Upper lobe of left lung (tissue), 4 donors: ENCODE measurements at regions not wholly inside any gene's neighbourhood (a gene's known extent, or its start where the extent isn't known, plus 50 kb on each side); places are given as distances from the start of the nearest gene placed in this dataset.
"Not testable (repeated sequence)": the region's sequence is repeated elsewhere in the genome, so short reads cannot be mapped to it uniquely, and the experiment has no call there.

Source experiments
- POLR2A ChIP-seq, 4 donors: fragments of 450-650 bp; IDR thresholded peaks; one replicate each; pipeline ENCODE4 v1.5.1; 2016 to 2017; ENCODE audit warnings: antibody characterized with exemption in 4 of 4, mild to moderate bottlenecking in 2 of 4
- POLR2AphosphoS5 ChIP-seq, 2 donors: sonication (generic); formaldehyde crosslinking; IDR thresholded peaks; one replicate each; pipeline ENCODE4 v1.5.1; 2017; ENCODE audit warnings: antibody characterized with exemption in 2 of 2
- TF ChIP-seq, protein P1 (sequence below), 6 experiments: fragments of 450-650 bp in 4 of 6; fragments of 200-600 bp in 2 of 6; sonication (generic) in 2 of 6; IDR thresholded peaks; one replicate each; pipeline ENCODE4 v1.5.1; 2016 to 2019; ENCODE audit warnings: antibody characterized with exemption in 6 of 6

- TF ChIP-seq, protein P1, sequence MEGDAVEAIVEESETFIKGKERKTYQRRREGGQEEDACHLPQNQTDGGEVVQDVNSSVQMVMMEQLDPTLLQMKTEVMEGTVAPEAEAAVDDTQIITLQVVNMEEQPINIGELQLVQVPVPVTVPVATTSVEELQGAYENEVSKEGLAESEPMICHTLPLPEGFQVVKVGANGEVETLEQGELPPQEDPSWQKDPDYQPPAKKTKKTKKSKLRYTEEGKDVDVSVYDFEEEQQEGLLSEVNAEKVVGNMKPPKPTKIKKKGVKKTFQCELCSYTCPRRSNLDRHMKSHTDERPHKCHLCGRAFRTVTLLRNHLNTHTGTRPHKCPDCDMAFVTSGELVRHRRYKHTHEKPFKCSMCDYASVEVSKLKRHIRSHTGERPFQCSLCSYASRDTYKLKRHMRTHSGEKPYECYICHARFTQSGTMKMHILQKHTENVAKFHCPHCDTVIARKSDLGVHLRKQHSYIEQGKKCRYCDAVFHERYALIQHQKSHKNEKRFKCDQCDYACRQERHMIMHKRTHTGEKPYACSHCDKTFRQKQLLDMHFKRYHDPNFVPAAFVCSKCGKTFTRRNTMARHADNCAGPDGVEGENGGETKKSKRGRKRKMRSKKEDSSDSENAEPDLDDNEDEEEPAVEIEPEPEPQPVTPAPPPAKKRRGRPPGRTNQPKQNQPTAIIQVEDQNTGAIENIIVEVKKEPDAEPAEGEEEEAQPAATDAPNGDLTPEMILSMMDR (IDR thresholded peaks at IDR 0.05): not testable (repeated sequence)
- not testable (repeated sequence) for TF ChIP-seq POLR2A, POLR2AphosphoS5 (IDR thresholded peaks at IDR 0.05)
Observed at GRCh38 chr17:51429938-51430337, 169.6 kb downstream of the UTP18 start.
